Right lobe of liver (tissue), 4 donors: ENCODE measurements at regions not wholly inside any gene's neighbourhood (a gene's known extent, or its start where the extent isn't known, plus 50 kb on each side); places are given as distances from the start of the nearest gene placed in this dataset.

Experiments
- POLR2A ChIP-seq: fragments of 450-650 bp; IDR thresholded peaks from one replicate; pipeline ENCODE4 v1.6.1; 2017; ENCODE audit warnings: antibody characterized with exemption, mild to moderate bottlenecking
- TF ChIP-seq, protein P1 (sequence below), 4 donors: fragments of 200-600 bp in 3 of 4; fragments of 450-650 bp in 1 of 4; IDR thresholded peaks; one replicate each; pipeline versions ENCODE4 v1.5.1 to v1.8.0; 2016 to 2022; ENCODE audit warnings: antibody characterized with exemption in 4 of 4, mild to moderate bottlenecking in 2 of 4
- donor health status: DM: no; HTN: no; CAD: no.
- donor health status: DM: no; HTN: no; CAD: no.
- donor health status: DM: no; HTN: yes; CAD: no.

DNA sequence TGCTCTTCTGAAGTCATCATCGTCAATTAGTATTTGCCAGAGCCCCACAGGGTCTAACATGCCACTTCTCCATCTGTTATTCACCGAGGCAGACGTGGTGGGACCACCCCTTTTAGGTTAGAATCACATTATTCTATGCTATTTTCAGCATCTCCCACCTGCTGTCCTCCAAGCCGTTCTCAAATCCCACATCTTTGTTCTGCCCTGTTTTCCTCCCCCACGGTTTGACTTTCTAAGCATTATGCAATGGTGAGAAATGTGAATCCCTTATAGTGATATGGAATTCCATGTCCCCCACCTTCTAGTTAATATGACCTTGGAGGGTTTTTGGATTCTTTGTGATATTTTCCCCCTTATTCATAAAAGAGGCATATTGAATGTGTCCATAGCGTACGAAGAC, 634.1 kb upstream of the RBFOX1 start:
- TF ChIP-seq, protein P1, sequence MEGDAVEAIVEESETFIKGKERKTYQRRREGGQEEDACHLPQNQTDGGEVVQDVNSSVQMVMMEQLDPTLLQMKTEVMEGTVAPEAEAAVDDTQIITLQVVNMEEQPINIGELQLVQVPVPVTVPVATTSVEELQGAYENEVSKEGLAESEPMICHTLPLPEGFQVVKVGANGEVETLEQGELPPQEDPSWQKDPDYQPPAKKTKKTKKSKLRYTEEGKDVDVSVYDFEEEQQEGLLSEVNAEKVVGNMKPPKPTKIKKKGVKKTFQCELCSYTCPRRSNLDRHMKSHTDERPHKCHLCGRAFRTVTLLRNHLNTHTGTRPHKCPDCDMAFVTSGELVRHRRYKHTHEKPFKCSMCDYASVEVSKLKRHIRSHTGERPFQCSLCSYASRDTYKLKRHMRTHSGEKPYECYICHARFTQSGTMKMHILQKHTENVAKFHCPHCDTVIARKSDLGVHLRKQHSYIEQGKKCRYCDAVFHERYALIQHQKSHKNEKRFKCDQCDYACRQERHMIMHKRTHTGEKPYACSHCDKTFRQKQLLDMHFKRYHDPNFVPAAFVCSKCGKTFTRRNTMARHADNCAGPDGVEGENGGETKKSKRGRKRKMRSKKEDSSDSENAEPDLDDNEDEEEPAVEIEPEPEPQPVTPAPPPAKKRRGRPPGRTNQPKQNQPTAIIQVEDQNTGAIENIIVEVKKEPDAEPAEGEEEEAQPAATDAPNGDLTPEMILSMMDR (IDR thresholded peaks at IDR 0.05): no peak
- TF ChIP-seq POLR2A: no peak
